HepG2 (cell line): ENCODE measurements at regions not wholly inside any gene's neighbourhood (a gene's known extent, or its start where the extent isn't known, plus 50 kb on each side); places are given as distances from the start of the nearest gene placed in this dataset.

Source experiments
- ATAC-seq: fragments of 200-7000 bp; cut with Tn5 transposase; 3 replicates; pipeline ENCODE4 v1.9.1; 2020; ENCODE audit warnings: mild to moderate bottlenecking, moderate library complexity
- BruUV-seq: library from RNA; stranded (reverse); fragments of 400-500 nt; replicated peaks from 2 replicates; lab custom pipeline; 2021; lab: Mats Ljungman, UMichigan
- CTCF ChIA-PET: fragments of 300-600 bp; formaldehyde crosslinking; extraction: SDS; loops from one replicate; lab custom pipeline; 2021; ENCODE audit warnings: low total read pairs, inconsistent platforms, low intra/inter-chr PET ratio; lab: Yijun Ruan, JAX
- POLR2A ChIA-PET: fragments of 350-600 bp; sonication (Branson Sonifier 250); formaldehyde crosslinking; loops from one replicate; lab custom pipeline; 2020; ENCODE audit warnings: antibody characterized with exemption, inconsistent platforms; lab: Yijun Ruan, JAX
- DNase-seq: peaks from one replicate; pipeline ENCODE4 v3.0.0-alpha.2; 2015; ENCODE audit warnings: low spot score
- FAIRE-seq: peaks from 3 replicates; lab custom pipeline; 2011; peaks lifted over from hg19 to GRCh38; lab: Jason Lieb, UNC
- H2AFZ ChIP-seq: one replicate; pipeline ENCODE4 v1.6.1; 2011; ENCODE audit warnings: low read length, inconsistent platforms
- H3K27ac ChIP-seq: fragments of 300-600 bp; 3 replicates; pipeline ENCODE4 v1.8.0; 2011; ENCODE audit warnings: mixed run types, mild to moderate bottlenecking, mixed read lengths, low read length, inconsistent platforms; ENCODE audit not compliant: insufficient read depth; ENCODE audit errors: extremely low read length
- H3K27me3 ChIP-seq, 2 experiments: fragments of 200-600 bp in 1 of 2; 2 replicates in 1 of 2; 3 replicates in 1 of 2; pipeline versions ENCODE4 v1.6.0 to v1.8.0; 2011; ENCODE audit warnings: low read length in 2 of 2, mild to moderate bottlenecking in 2 of 2, moderate library complexity in 2 of 2, inconsistent platforms in 1 of 2; ENCODE audit not compliant: insufficient read depth in 2 of 2, control insufficient read depth in 1 of 2
- H3K36me3 ChIP-seq, 2 experiments: fragments of 200-600 bp in 1 of 2; replicated peaks in 1 of 2; 2 replicates in 1 of 2; 3 replicates in 1 of 2; pipeline versions ENCODE4 v1.5.1 to v1.8.0; 2011; ENCODE audit warnings: low read length in 2 of 2, inconsistent platforms in 1 of 2; ENCODE audit not compliant: insufficient read depth in 2 of 2, control insufficient read depth in 1 of 2
- H3K4me1 ChIP-seq: 2 replicates; pipeline ENCODE4 v1.5.1; 2012; ENCODE audit warnings: low read length, inconsistent platforms; ENCODE audit not compliant: insufficient read depth
- H3K4me2 ChIP-seq: 2 replicates; pipeline ENCODE4 v1.6.0; 2011; ENCODE audit warnings: low read depth, low read length, inconsistent platforms
- H3K4me3 ChIP-seq, 3 experiments: fragments of 200-600 bp in 1 of 3; sonication (generic), shearing (Covaris generic) in 1 of 3; replicated peaks in 1 of 3; 2 replicates each; pipeline ENCODE4 v1.5.1; 2011 to 2016; ENCODE audit warnings: low read length in 3 of 3, inconsistent platforms in 2 of 3, low read depth in 2 of 3, mild to moderate bottlenecking in 2 of 3, control low read depth in 1 of 3, mixed read lengths in 1 of 3; ENCODE audit not compliant: insufficient read depth in 1 of 3
- H3K79me2 ChIP-seq: one replicate; pipeline ENCODE4 v1.6.1; 2011; ENCODE audit warnings: low read length, inconsistent platforms; ENCODE audit not compliant: insufficient read depth
- H3K9ac ChIP-seq: 2 replicates; pipeline ENCODE4 v1.6.0; 2011; ENCODE audit warnings: mild to moderate bottlenecking, low read depth, low read length, inconsistent platforms; ENCODE audit not compliant: insufficient read depth
- H3K9me3 ChIP-seq: 2 replicates; pipeline ENCODE4 v1.5.1; 2012; ENCODE audit warnings: mild to moderate bottlenecking, low read length
- H4K20me1 ChIP-seq: 2 replicates; pipeline ENCODE4 v1.6.0; 2011; ENCODE audit warnings: inconsistent platforms, mild to moderate bottlenecking, low read length, moderate library complexity; ENCODE audit not compliant: insufficient read depth
- ARNTL ChIP-seq: sonication (generic); formaldehyde crosslinking; IDR thresholded peaks from 2 replicates; pipeline ENCODE4 v1.4.0; 2020; ENCODE audit warnings: mild to moderate bottlenecking, missing genetic modification reagents
- MAF1 ChIP-seq: sonication (generic); formaldehyde crosslinking; IDR thresholded peaks from 2 replicates; pipeline ENCODE4 v1.5.0; 2020; ENCODE audit warnings: missing genetic modification reagents, borderline replicate concordance
- PHF20 ChIP-seq: sonication (generic); formaldehyde crosslinking; IDR thresholded peaks from 2 replicates; pipeline ENCODE4 v1.5.0; 2020; ENCODE audit warnings: mild to moderate bottlenecking, missing genetic modification reagents
- REL ChIP-seq: sonication (generic); formaldehyde crosslinking; conservative IDR thresholded peaks from 2 replicates; pipeline ENCODE4 v1.8.0; 2022; ENCODE audit warnings: mild to moderate bottlenecking, missing genetic modification reagents, moderate library complexity
- SNAI1 ChIP-seq: sonication (generic); formaldehyde crosslinking; IDR thresholded peaks from 2 replicates; pipeline ENCODE4 v1.5.0; 2020; ENCODE audit warnings: mild to moderate bottlenecking, missing genetic modification reagents, borderline replicate concordance
- TOE1 ChIP-seq: sonication (generic); formaldehyde crosslinking; IDR thresholded peaks from 2 replicates; pipeline ENCODE4 v1.4.0; 2020; ENCODE audit warnings: mild to moderate bottlenecking, missing genetic modification reagents
- WIZ ChIP-seq: sonication (generic); formaldehyde crosslinking; IDR thresholded peaks from 2 replicates; pipeline ENCODE4 v1.5.1; 2020; ENCODE audit warnings: mild to moderate bottlenecking, missing genetic modification reagents
- WGBS: methylation state at CpG from one replicate; pipeline ENCODE4 v1.1.6; 2017; ENCODE audit warnings: low lambda C conversion rate; 5-methylcytosine and 5-hydroxymethylcytosine counted together
- in situ Hi-C: cut with HindIII; loops from 2 replicates; pipeline ENCODE4 v1.10.0; 2017; ENCODE audit warnings: low pct_unique_long_range_greater_than_20kb; ENCODE audit not compliant: extremely low pct_ligation_motif_present
- intact Hi-C: fragments of 100-400 bp; cut with micrococcal nuclease; formaldehyde crosslinking; loops from one replicate; pipeline ENCODE4 v1.10.0; 2022; ENCODE audit not compliant: unreplicated experiment
- TF ChIP-seq, protein P1 (sequence below): sonication (generic); formaldehyde crosslinking; IDR thresholded peaks from 2 replicates; pipeline ENCODE4 v1.5.1; 2020; ENCODE audit warnings: missing genetic modification reagents, mild to moderate bottlenecking, borderline replicate concordance

DNA sequence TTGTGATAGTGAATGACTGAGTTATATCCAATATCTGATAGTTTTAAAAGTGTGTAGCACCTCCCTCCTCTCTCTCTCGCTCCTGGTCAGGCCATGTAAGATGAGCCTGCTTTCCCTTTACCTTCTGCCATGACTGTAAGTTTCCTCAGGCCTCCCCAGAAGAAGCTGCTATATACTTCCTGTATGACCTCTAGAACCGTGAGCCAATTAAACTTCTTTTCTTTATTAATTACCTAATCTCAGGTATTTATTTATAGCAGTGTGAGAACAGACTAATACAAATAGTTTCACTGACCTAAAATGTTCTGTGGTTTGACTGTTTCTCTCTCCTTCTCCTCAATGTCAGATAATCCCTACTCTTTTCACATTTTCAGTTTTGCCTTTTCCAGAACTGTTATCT, 321.3 kb upstream of the MBL2 start:
- FAIRE-seq, result no peak
- no peak overlapping the region for H3K4me2 ChIP-seq
- no peak overlapping the region for H3K4me3 ChIP-seq
- H3K4me1 ChIP-seq, result no peaks in the 10 kb centered on the region
- H3K9ac ChIP-seq, result no peak overlapping the region
- intact Hi-C loops (no loop called here), in situ Hi-C loops (no loop called here)
- no peaks in the 10 kb centered on the region for H3K27me3 ChIP-seq
- H3K79me2 ChIP-seq, result no peaks in the 10 kb centered on the region
- H4K20me1 ChIP-seq, result no peaks in the 10 kb centered on the region
- ATAC-seq, result no peak
- ChIA-PET POLR2A (no interaction called here), CTCF (no interaction called here)
- H3K9me3 ChIP-seq, result no peaks in the 10 kb centered on the region
- 2% methylated on average over 2 of the region's 2 CpGs for WGBS
- no peak for DNase-seq
- H3K36me3 ChIP-seq, result no peaks in the 10 kb centered on the region
- H3K27ac ChIP-seq, result no peak overlapping the region
- no TSS peak for BruUV-seq
- no peak overlapping the region for H2AFZ ChIP-seq
- TF ChIP-seq TOE1 (no peak), ARNTL (CRISPR knock-in tag) (no peak), WIZ (CRISPR knock-in tag) (no peak), MAF1 (CRISPR knock-in tag) (no peak), SNAI1 (CRISPR knock-in tag) (no peak), PHF20 (CRISPR knock-in tag) (no peak), REL (CRISPR knock-in tag) (no peak)
- TF ChIP-seq, protein P1, sequence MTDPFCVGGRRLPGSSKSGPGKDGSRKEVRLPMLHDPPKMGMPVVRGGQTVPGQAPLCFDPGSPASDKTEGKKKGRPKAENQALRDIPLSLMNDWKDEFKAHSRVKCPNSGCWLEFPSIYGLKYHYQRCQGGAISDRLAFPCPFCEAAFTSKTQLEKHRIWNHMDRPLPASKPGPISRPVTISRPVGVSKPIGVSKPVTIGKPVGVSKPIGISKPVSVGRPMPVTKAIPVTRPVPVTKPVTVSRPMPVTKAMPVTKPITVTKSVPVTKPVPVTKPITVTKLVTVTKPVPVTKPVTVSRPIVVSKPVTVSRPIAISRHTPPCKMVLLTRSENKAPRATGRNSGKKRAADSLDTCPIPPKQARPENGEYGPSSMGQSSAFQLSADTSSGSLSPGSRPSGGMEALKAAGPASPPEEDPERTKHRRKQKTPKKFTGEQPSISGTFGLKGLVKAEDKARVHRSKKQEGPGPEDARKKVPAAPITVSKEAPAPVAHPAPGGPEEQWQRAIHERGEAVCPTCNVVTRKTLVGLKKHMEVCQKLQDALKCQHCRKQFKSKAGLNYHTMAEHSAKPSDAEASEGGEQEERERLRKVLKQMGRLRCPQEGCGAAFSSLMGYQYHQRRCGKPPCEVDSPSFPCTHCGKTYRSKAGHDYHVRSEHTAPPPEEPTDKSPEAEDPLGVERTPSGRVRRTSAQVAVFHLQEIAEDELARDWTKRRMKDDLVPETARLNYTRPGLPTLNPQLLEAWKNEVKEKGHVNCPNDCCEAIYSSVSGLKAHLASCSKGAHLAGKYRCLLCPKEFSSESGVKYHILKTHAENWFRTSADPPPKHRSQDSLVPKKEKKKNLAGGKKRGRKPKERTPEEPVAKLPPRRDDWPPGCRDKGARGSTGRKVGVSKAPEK (CRISPR knock-in tag), result no peak
